ENCODE measurements at regions not wholly inside any gene's neighbourhood (a gene's known extent, or its start where the extent isn't known, plus 50 kb on each side); places are given as distances from the start of the nearest gene placed in this dataset.
A peak's percentile ranks its signal among the peaks of the same experiment; 100 is the strongest.

DNA sequence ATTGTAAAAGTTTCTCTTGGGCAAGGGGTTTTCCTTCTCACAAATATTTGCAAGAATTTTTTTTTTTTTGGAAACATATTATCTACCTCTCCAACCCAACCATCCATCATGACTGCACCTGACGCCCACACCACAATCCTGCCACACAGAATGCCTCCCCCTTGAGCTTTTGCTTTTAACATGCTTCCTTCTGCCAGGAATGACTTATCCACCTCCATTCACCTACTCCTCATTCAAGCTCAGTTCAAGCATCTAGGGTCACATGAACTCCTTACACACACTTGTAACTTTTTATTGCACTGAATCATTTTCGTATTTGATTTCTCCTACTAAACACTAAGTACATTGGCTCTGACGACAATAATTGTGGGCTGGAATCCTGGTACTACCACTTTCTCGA is 660.1 kb upstream of the AUTS2 start:
- POLR2A ChIA-PET (ENCODE audit: unreplicated experiment): no interaction called here
- TF ChIP-seq NFE2L2 (IDR thresholded peaks at IDR 0.05; ENCODE audit: low read depth, low read length): no peak
- 0% methylated on average over 1 of the region's 4 CpGs; no CpG with 5 or more reads in 1 of the 2 experiments for WGBS, 2 experiments (ENCODE audit: extremely low coverage in 2 of 2, insufficient read length in 1 of 2)

More for the DNA sequence above, 660.1 kb upstream of the AUTS2 start:
- in situ Hi-C loops (cut with MboI; ENCODE audit: low sequenced_read_pairs): no loop called here
- H3K23ac ChIP-seq (ENCODE audit: low read depth, low read length): no peak overlapping the region
- H4K8ac ChIP-seq (ENCODE audit: low read depth in 2 of 2, low read length in 2 of 2): no peak overlapping the region
- CTCF ChIA-PET: no interaction called here
- no peak overlapping the region for H3K27ac ChIP-seq (ENCODE audit: insufficient read depth, low read length)
- no peaks in the 10 kb centered on the region for H3K27me3 ChIP-seq (ENCODE audit: control insufficient read depth, insufficient read depth, low read length)
- no peak overlapping the region for H4K91ac ChIP-seq (ENCODE audit: insufficient read depth, low read depth, low read length)
- H3K4me3 ChIP-seq (ENCODE audit: insufficient read depth, low read depth, low read length): no peak overlapping the region
- H3K18ac ChIP-seq (ENCODE audit: low read depth, low read length): no peak overlapping the region
- no peaks in the 10 kb centered on the region for H4K20me1 ChIP-seq (ENCODE audit: insufficient read depth, low read length)
- no peak overlapping the region for H3K4me2 ChIP-seq (ENCODE audit: low read depth, low read length)
- DNase-seq: no peak
- peak overlapping the region; percentile 23 for H2AK9ac ChIP-seq (replicated peaks; ENCODE audit: low read depth, low read length, poor library complexity)
- no peak overlapping the region for H4K5ac ChIP-seq (ENCODE audit: low read depth, low read length)
- no peak overlapping the region for H2BK120ac ChIP-seq (ENCODE audit: low read depth, low read length)
- no peaks in the 10 kb centered on the region for H3K4me1 ChIP-seq (ENCODE audit: control insufficient read depth, insufficient read depth, low read length)
- H3K36me3 ChIP-seq (ENCODE audit: control insufficient read depth, insufficient read depth, low read length): no peaks in the 10 kb centered on the region
- H2BK20ac ChIP-seq (ENCODE audit: low read depth, low read length): no peak overlapping the region
- H3K14ac ChIP-seq (replicated peaks; ENCODE audit: low read depth, low read length): no peak overlapping the region
- H3K79me1 ChIP-seq (ENCODE audit: low read depth in 1 of 2, low read length in 2 of 2): no peaks in the 10 kb centered on the region
- ATAC-seq (ENCODE audit: low read depth): no peak
- H3K9me3 ChIP-seq (ENCODE audit: control insufficient read depth, insufficient read depth, low read length): peaks cover 15% of the 10 kb centered on the region
- no peak overlapping the region for H2AK5ac ChIP-seq (ENCODE audit: low read depth, low read length)
- H3K4ac ChIP-seq (ENCODE audit: low read depth, low read length): no peak overlapping the region
- intact Hi-C loops (cut with micrococcal nuclease): no loop called here
- H3K9ac ChIP-seq (ENCODE audit: low read depth, low read length): no peak overlapping the region
- H2BK15ac ChIP-seq (ENCODE audit: low read depth, low read length): no peak overlapping the region
- H2AFZ ChIP-seq (replicated peaks; ENCODE audit: low read length, poor library complexity): no peak overlapping the region
- BruUV-seq (replicated peaks): no TSS peak
- H2BK5ac ChIP-seq (ENCODE audit: low read depth, low read length, poor library complexity, severe bottlenecking): no peak overlapping the region
- no peaks in the 10 kb centered on the region for H3K9me1 ChIP-seq (ENCODE audit: insufficient read depth, low read length)
- dilution Hi-C loops (cut with HindIII; ENCODE audit: low sequenced_read_pairs, unreplicated experiment): no loop called here
- H3K56ac ChIP-seq (ENCODE audit: extremely low read depth, insufficient read depth, low read length): no peak overlapping the region

All from IMR-90 (cell line).